Naive thymus-derived CD4-positive, alpha-beta T cell (primary cell): ENCODE measurements at regions not wholly inside any gene's neighbourhood (a gene's known extent, or its start where the extent isn't known, plus 50 kb on each side); places are given as distances from the start of the nearest gene placed in this dataset.

Experiments used
- ATAC-seq: fragments of 150-1000 bp; cut with Tn5 transposase; 2 replicates; pipeline ENCODE4 v1.10.0; 2021; ENCODE audit warnings: mild to moderate bottlenecking, moderate library complexity
- CTCF ChIA-PET: fragments of 350-600 bp; sonication (Branson Sonifier 250); formaldehyde crosslinking; loops from one replicate; lab custom pipeline; 2021; ENCODE audit warnings: antibody characterized with exemption; lab: Charles Lee
- POLR2A ChIA-PET: fragments of 350-600 bp; sonication (Branson Sonifier 250); formaldehyde crosslinking; loops from one replicate; lab custom pipeline; 2021; ENCODE audit warnings: antibody characterized with exemption, inconsistent platforms; lab: Charles Lee
- DNase-seq, 9 donors: peaks; one replicate each; pipeline versions ENCODE4 v3.0.0 to v3.0.0-alpha.2; 2020 to 2022; ENCODE audit warnings: mixed read lengths in 1 of 9
- H3K27ac ChIP-seq: one replicate; pipeline ENCODE4 v1.7.0; 2013; ENCODE audit warnings: mild to moderate bottlenecking, low read depth, low read length, moderate library complexity
- H3K27me3 ChIP-seq, 2 donors: one replicate each; pipeline ENCODE4 v1.7.0; 2013; ENCODE audit warnings: low read length in 2 of 2, mild to moderate bottlenecking in 2 of 2, moderate library complexity in 2 of 2; ENCODE audit not compliant: control insufficient read depth in 2 of 2, insufficient read depth in 2 of 2
- H3K36me3 ChIP-seq, 3 experiments: 1 replicate in 2 of 3; 2 replicates in 1 of 3; pipeline ENCODE4 v1.7.0; 2013; ENCODE audit warnings: low read length in 3 of 3, mild to moderate bottlenecking in 3 of 3, moderate library complexity in 1 of 3; ENCODE audit not compliant: insufficient read depth in 3 of 3, control insufficient read depth in 2 of 3
- H3K4me1 ChIP-seq, 2 donors: one replicate each; pipeline ENCODE4 v1.7.0; 2013; ENCODE audit warnings: low read length in 2 of 2, mild to moderate bottlenecking in 2 of 2, moderate library complexity in 1 of 2; ENCODE audit not compliant: control insufficient read depth in 2 of 2, insufficient read depth in 2 of 2
- H3K4me3 ChIP-seq: 2 replicates; pipeline ENCODE4 v1.7.0; 2013; ENCODE audit warnings: mild to moderate bottlenecking, low read length
- H3K9me3 ChIP-seq, 3 experiments: 1 replicate in 2 of 3; 2 replicates in 1 of 3; pipeline ENCODE4 v1.7.0; 2013; ENCODE audit warnings: low read length in 3 of 3; ENCODE audit not compliant: control insufficient read depth in 2 of 3
- H3K27ac Mint-ChIP-seq, 9 donors: one replicate each; pipeline ENCODE4 v1.8.0; 2020 to 2022; ENCODE audit warnings: mixed read lengths in 9 of 9, mild to moderate bottlenecking in 8 of 9, moderate library complexity in 5 of 9, inconsistent platforms in 2 of 9
- H3K27me3 Mint-ChIP-seq, 5 donors: one replicate each; pipeline ENCODE4 v1.8.0; 2021 to 2022; ENCODE audit warnings: mixed read lengths in 5 of 5, mild to moderate bottlenecking in 1 of 5
- H3K36me3 Mint-ChIP-seq, 5 donors: one replicate each; pipeline ENCODE4 v1.8.0; 2020 to 2022; ENCODE audit warnings: mixed read lengths in 5 of 5, mild to moderate bottlenecking in 3 of 5, inconsistent platforms in 1 of 5
- H3K4me1 Mint-ChIP-seq, 7 donors: one replicate each; pipeline ENCODE4 v1.8.0; 2020 to 2022; ENCODE audit warnings: mixed read lengths in 7 of 7, mild to moderate bottlenecking in 3 of 7, inconsistent platforms in 1 of 7
- H3K4me3 Mint-ChIP-seq, 10 donors: one replicate each; pipeline ENCODE4 v1.8.0; 2020 to 2022; ENCODE audit warnings: mild to moderate bottlenecking in 10 of 10, mixed read lengths in 10 of 10, moderate library complexity in 6 of 10, inconsistent platforms in 2 of 10
- H3K9me3 Mint-ChIP-seq, 11 donors: one replicate each; pipeline ENCODE4 v1.8.0; 2020 to 2022; ENCODE audit warnings: mixed read lengths in 11 of 11, mild to moderate bottlenecking in 4 of 11, inconsistent platforms in 1 of 11, moderate library complexity in 1 of 11
- intact Hi-C, 2 donors: fragments of 100-400 bp; cut with micrococcal nuclease; formaldehyde crosslinking; loops; one replicate each; pipeline ENCODE4 v1.15.1; 2023

DNA sequence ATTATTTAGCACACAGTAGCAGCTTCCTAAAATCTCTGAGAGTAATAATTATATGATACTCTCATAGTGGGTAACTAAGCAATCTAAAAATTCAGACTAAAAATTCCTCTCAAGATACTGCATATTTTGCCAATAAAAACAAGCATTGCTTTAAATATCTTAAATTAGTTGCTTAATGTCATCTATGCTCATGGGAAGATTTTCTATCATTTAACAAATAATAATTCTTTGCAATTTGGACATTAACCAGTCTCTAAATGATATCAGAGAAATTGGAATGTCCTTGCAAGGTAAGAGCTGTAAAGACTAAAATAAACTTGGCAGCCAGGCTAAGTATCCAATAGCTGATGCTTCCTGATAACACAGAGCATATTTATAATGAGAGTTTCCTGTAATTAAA lies 221.8 kb downstream of the SNCAIP start:
- CTCF ChIA-PET: no interaction called here
- POLR2A ChIA-PET: no interaction called here
- Histone ChIP-seq H3K27me3 (no peaks in the 10 kb centered on the region), H3K27ac (no peak overlapping the region), H3K36me3 (no peaks in the 10 kb centered on the region), H3K4me3 (no peak overlapping the region), H3K4me1 (no peaks in the 10 kb centered on the region), H3K9me3 (no peaks in the 10 kb centered on the region)
- ATAC-seq (no peak), DNase-seq (no peak)
- Mint-ChIP-seq H3K4me3 (no peak overlapping the region), H3K4me1 (no peaks in the 10 kb centered on the region), H3K9me3 (peaks cover 0 to 6% (median 0%) of the 10 kb centered on the region in 11 donors), H3K27ac (no peak overlapping the region), H3K36me3 (no peaks in the 10 kb centered on the region), H3K27me3 (peaks cover 0 to 11% (median 2%) of the 10 kb centered on the region in 5 donors)
- intact Hi-C loops: no loop called here

- intact Hi-C loops: no loop called here
These were observed 222.8 kb downstream of the SNCAIP start for GRCh38 chr5:122534829-122535228.

DNA sequence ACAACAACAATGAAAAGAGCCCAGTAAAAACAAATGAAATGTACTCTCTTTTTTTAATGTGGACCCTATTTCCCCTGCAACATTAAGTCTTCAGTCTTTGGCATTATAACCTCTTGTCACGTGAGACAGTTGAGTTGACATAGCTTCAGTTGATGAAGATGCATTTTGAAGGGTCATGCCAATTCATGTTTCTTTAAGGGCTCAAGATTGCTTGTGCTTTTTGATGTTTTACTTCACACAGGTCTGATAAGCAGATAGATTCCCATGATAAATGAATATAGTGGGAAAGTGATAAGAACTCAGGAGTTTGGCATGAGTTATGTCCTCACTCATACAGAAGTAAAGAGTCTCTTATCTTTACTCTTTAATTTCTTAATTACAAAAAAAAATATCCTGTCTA lies 229.4 kb downstream of the SNCAIP start:
- peaks cover 0 to 18% (median 12%) of the 10 kb centered on the region in 5 donors for H3K27me3 Mint-ChIP-seq
- peaks cover 0 to 5% (median 0%) of the 10 kb centered on the region in 11 donors for H3K9me3 Mint-ChIP-seq
- H3K4me3 Mint-ChIP-seq: no peak overlapping the region
- H3K4me3 ChIP-seq: no peak overlapping the region
- no peak for DNase-seq
- no peak overlapping the region for H3K27ac ChIP-seq
- no peaks in the 10 kb centered on the region for H3K36me3 Mint-ChIP-seq
- H3K4me1 Mint-ChIP-seq: no peaks in the 10 kb centered on the region
- POLR2A ChIA-PET: no interaction called here
- ATAC-seq: no peak
- H3K36me3 ChIP-seq: no peaks in the 10 kb centered on the region
- H3K27ac Mint-ChIP-seq: no peak overlapping the region
- H3K9me3 ChIP-seq: no peaks in the 10 kb centered on the region
- no peaks in the 10 kb centered on the region for H3K4me1 ChIP-seq
- intact Hi-C loops: no loop called here
- no peaks in the 10 kb centered on the region for H3K27me3 ChIP-seq
- CTCF ChIA-PET: no interaction called here

More at GRCh38 chr5:122534829-122535228, 222.8 kb downstream of the SNCAIP start:
- H3K9me3 Mint-ChIP-seq: peaks cover 0 to 9% (median 0%) of the 10 kb centered on the region in 11 donors
- ChIA-PET POLR2A (no interaction called here), CTCF (no interaction called here)
- H3K4me1 Mint-ChIP-seq: no peaks in the 10 kb centered on the region
- no peaks in the 10 kb centered on the region for H3K36me3 Mint-ChIP-seq
- H3K27me3 ChIP-seq: no peaks in the 10 kb centered on the region
- no peaks in the 10 kb centered on the region for H3K4me1 ChIP-seq
- no peaks in the 10 kb centered on the region for H3K9me3 ChIP-seq
- H3K27me3 Mint-ChIP-seq: peaks cover 2 to 17% (median 4%) of the 10 kb centered on the region in 5 donors
- DNase-seq (no peak), ATAC-seq (no peak)
- H3K27ac ChIP-seq: no peak overlapping the region
- H3K4me3 ChIP-seq: no peak overlapping the region
- no peaks in the 10 kb centered on the region for H3K36me3 ChIP-seq
- no peak overlapping the region for H3K27ac Mint-ChIP-seq
- H3K4me3 Mint-ChIP-seq: no peak overlapping the region

GRCh38 chr5:122545986-122546385 lies 228.9 kb upstream of the SNX2 start:
- Histone ChIP-seq H3K27ac (no peak overlapping the region), H3K4me1 (no peaks in the 10 kb centered on the region), H3K4me3 (no peak overlapping the region), H3K27me3 (no peaks in the 10 kb centered on the region), H3K36me3 (no peaks in the 10 kb centered on the region), H3K9me3 (no peaks in the 10 kb centered on the region)
- DNase-seq (no peak), ATAC-seq (no peak)
- intact Hi-C loops: no loop called here
- ChIA-PET CTCF (no interaction called here), POLR2A (no interaction called here)
- no peak overlapping the region for H3K27ac Mint-ChIP-seq
- H3K4me3 Mint-ChIP-seq: no peak overlapping the region
- H3K36me3 Mint-ChIP-seq: no peaks in the 10 kb centered on the region
- peaks cover 0 to 15% (median 0%) of the 10 kb centered on the region in 11 donors for H3K9me3 Mint-ChIP-seq
- H3K4me1 Mint-ChIP-seq: no peaks in the 10 kb centered on the region
- peaks cover 0 to 14% (median 8%) of the 10 kb centered on the region in 5 donors for H3K27me3 Mint-ChIP-seq

GRCh38 chr5:122547219-122547618 lies 227.7 kb upstream of the SNX2 start:
- no peak for ATAC-seq
- no peaks in the 10 kb centered on the region for H3K9me3 ChIP-seq
- no peaks in the 10 kb centered on the region for H3K27me3 ChIP-seq
- Mint-ChIP-seq H3K4me3 (no peak overlapping the region), H3K36me3 (no peaks in the 10 kb centered on the region), H3K4me1 (no peaks in the 10 kb centered on the region), H3K27me3 (peaks cover 0 to 12% (median 8%) of the 10 kb centered on the region in 5 donors), H3K9me3 (peaks cover 0 to 13% (median 0%) of the 10 kb centered on the region in 11 donors), H3K27ac (no peak overlapping the region)
- no peaks in the 10 kb centered on the region for H3K4me1 ChIP-seq
- DNase-seq: no peak
- H3K27ac ChIP-seq: no peak overlapping the region
- ChIA-PET CTCF (no interaction called here), POLR2A (no interaction called here)
- intact Hi-C loops: no loop called here
- no peak overlapping the region for H3K4me3 ChIP-seq
- no peaks in the 10 kb centered on the region for H3K36me3 ChIP-seq

GRCh38 chr5:122547669-122548068 lies 227.2 kb upstream of the SNX2 start:
- no peak for ATAC-seq
- no peaks in the 10 kb centered on the region for H3K36me3 ChIP-seq
- Mint-ChIP-seq H3K4me3 (no peak overlapping the region), H3K27ac (no peak overlapping the region), H3K36me3 (no peaks in the 10 kb centered on the region), H3K9me3 (peaks cover 0 to 10% (median 0%) of the 10 kb centered on the region in 11 donors), H3K27me3 (peaks cover 0 to 10% (median 8%) of the 10 kb centered on the region in 5 donors), H3K4me1 (no peaks in the 10 kb centered on the region)
- POLR2A ChIA-PET: no interaction called here
- CTCF ChIA-PET: no interaction called here
- DNase-seq: no peak
- H3K27ac ChIP-seq: no peak overlapping the region
- no peaks in the 10 kb centered on the region for H3K4me1 ChIP-seq
- no peaks in the 10 kb centered on the region for H3K27me3 ChIP-seq
- intact Hi-C loops: no loop called here
- no peaks in the 10 kb centered on the region for H3K9me3 ChIP-seq
- H3K4me3 ChIP-seq: no peak overlapping the region

DNA sequence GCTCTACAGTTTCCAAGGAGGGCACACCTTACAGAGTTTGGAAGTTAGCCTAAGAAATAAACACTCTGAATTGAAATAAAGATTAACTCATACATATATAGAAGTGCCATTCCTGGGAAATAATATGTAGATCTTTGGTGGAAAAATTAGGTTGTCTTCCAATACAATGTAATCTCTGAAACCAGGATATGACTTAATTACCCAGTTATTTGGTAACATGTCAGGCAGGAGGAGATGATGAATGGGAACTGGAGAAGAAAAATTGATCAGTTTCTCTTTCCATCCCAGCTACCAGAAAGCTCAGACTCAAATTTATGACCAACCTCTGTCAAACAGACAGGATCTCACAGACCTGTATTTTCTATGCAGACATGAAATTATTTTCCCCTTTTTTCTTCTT lies 215.2 kb upstream of the SNX2 start:
- no peak overlapping the region for H3K4me3 Mint-ChIP-seq
- ATAC-seq (no peak), DNase-seq (no peak)
- Histone ChIP-seq H3K4me3 (no peak overlapping the region), H3K9me3 (no peaks in the 10 kb centered on the region), H3K27ac (no peak overlapping the region), H3K36me3 (no peaks in the 10 kb centered on the region), H3K27me3 (no peaks in the 10 kb centered on the region), H3K4me1 (no peaks in the 10 kb centered on the region)
- no peaks in the 10 kb centered on the region for H3K4me1 Mint-ChIP-seq
- H3K36me3 Mint-ChIP-seq: no peaks in the 10 kb centered on the region
- CTCF ChIA-PET: no interaction called here
- peaks cover 0 to 5% (median 0%) of the 10 kb centered on the region in 11 donors for H3K9me3 Mint-ChIP-seq
- POLR2A ChIA-PET: no interaction called here
- no peak overlapping the region for H3K27ac Mint-ChIP-seq
- intact Hi-C loops: no loop called here
- peaks cover 0 to 8% (median 5%) of the 10 kb centered on the region in 5 donors for H3K27me3 Mint-ChIP-seq
